Mesendoderm (in vitro differentiated cells): ENCODE measurements at regions not wholly inside any gene's neighbourhood (a gene's known extent, or its start where the extent isn't known, plus 50 kb on each side); places are given as distances from the start of the nearest gene placed in this dataset.

Experiments
- DNase-seq: peaks from one replicate; pipeline ENCODE4 v3.0.0; 2013
- H2AK5ac ChIP-seq: 2 replicates; pipeline ENCODE4 v1.6.1; 2013; ENCODE audit warnings: low read length, inconsistent platforms
- H2BK120ac ChIP-seq: 2 replicates; pipeline ENCODE4 v1.6.1; 2013; ENCODE audit warnings: low read depth, mild to moderate bottlenecking, low read length, moderate library complexity, mixed read lengths
- H2BK15ac ChIP-seq: replicated peaks from 2 replicates; pipeline ENCODE4 v1.6.1; 2013; ENCODE audit warnings: low read depth, mild to moderate bottlenecking, moderate library complexity
- H2BK5ac ChIP-seq: 2 replicates; pipeline ENCODE4 v1.6.1; 2013; ENCODE audit warnings: low read length, inconsistent platforms
- H3K18ac ChIP-seq: 2 replicates; pipeline ENCODE4 v1.6.1; 2013; ENCODE audit warnings: mild to moderate bottlenecking, low read length, mixed read lengths
- H3K23ac ChIP-seq: one replicate; pipeline ENCODE4 v1.6.1; 2013; ENCODE audit warnings: low read length
- H3K27ac ChIP-seq: 2 replicates; pipeline ENCODE4 v1.5.1; 2013; ENCODE audit warnings: low read depth, mild to moderate bottlenecking, inconsistent platforms, low read length, moderate library complexity
- H3K27me3 ChIP-seq: 2 replicates; pipeline ENCODE4 v1.6.1; 2013; ENCODE audit warnings: low read length, control low read depth, mild to moderate bottlenecking, inconsistent platforms; ENCODE audit not compliant: insufficient read depth, poor library complexity
- H3K36me3 ChIP-seq: 2 replicates; pipeline ENCODE4 v1.6.1; 2013; ENCODE audit warnings: low read length, inconsistent platforms; ENCODE audit not compliant: control insufficient read depth, insufficient read depth
- H3K4ac ChIP-seq: one replicate; pipeline ENCODE4 v1.6.1; 2013; ENCODE audit warnings: low read depth, mild to moderate bottlenecking, low read length, moderate library complexity
- H3K4me1 ChIP-seq: 2 replicates; pipeline ENCODE4 v1.6.1; 2013; ENCODE audit warnings: low read depth, low read length, inconsistent platforms; ENCODE audit not compliant: control insufficient read depth
- H3K4me2 ChIP-seq: 2 replicates; pipeline ENCODE4 v1.6.1; 2013; ENCODE audit warnings: low read length
- H3K4me3 ChIP-seq: 2 replicates; pipeline ENCODE4 v1.5.1; 2013; ENCODE audit warnings: mild to moderate bottlenecking, low read length
- H3K56ac ChIP-seq: one replicate; pipeline ENCODE4 v1.6.1; 2013; ENCODE audit warnings: low read length
- H3K79me1 ChIP-seq: 2 replicates; pipeline ENCODE4 v1.6.1; 2013; ENCODE audit warnings: low read length, inconsistent platforms
- H3K79me2 ChIP-seq: 2 replicates; pipeline ENCODE4 v1.6.1; 2013; ENCODE audit warnings: mild to moderate bottlenecking, low read length; ENCODE audit not compliant: control insufficient read depth, insufficient read depth
- H3K9ac ChIP-seq: 2 replicates; pipeline ENCODE4 v1.6.1; 2013; ENCODE audit warnings: low read length, inconsistent platforms
- H4K5ac ChIP-seq: one replicate; pipeline ENCODE4 v1.6.1; 2013; ENCODE audit warnings: low read length
- H4K8ac ChIP-seq: one replicate; pipeline ENCODE4 v1.6.1; 2013; ENCODE audit warnings: low read depth, mild to moderate bottlenecking, control low read depth, low read length, moderate library complexity
- WGBS: extraction: QIAGEN DNeasy Blood & Tissue Kit; methylation state at CpG from one replicate; pipeline ENCODE4 v1.1.7; 2013; ENCODE audit warnings: low lambda C conversion rate, missing lambda C conversion rate; ENCODE audit not compliant: insufficient coverage; ENCODE audit errors: extremely low coverage; 5-methylcytosine and 5-hydroxymethylcytosine counted together

DNA sequence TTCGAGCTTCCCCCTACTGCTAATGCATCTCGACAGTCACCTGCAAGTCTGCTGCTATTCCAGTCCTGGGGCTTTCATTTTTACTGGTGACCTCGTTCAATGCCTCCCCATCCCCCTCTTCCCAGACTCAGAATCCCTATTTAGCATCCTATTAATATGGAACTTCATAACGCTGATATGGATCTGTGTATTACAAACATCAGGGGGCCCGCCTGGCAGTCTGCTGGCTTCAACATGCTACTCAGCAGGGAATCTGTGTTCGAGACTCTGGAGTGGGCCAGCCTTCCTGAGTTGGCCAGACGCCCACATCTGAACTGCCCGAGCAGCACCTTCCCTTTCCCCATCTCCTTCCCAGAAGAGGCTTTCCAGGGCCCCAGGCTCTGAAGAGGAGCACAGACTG, 173.9 kb upstream of the PPARGC1A start:
- Histone ChIP-seq H3K27ac (no peak overlapping the region), H3K36me3 (no peaks in the 10 kb centered on the region), H3K56ac (no peak overlapping the region), H3K4me3 (no peak overlapping the region), H3K9ac (no peak overlapping the region), H3K18ac (no peak overlapping the region), H3K23ac (no peak overlapping the region), H4K8ac (no peak overlapping the region), H3K4ac (no peak overlapping the region), H2AK5ac (no peak overlapping the region), H3K79me1 (no peaks in the 10 kb centered on the region), H2BK5ac (no peak overlapping the region), H3K4me2 (no peak overlapping the region), H3K27me3 (no peaks in the 10 kb centered on the region), H4K5ac (no peak overlapping the region), H2BK15ac (no peak overlapping the region), H2BK120ac (no peak overlapping the region), H3K4me1 (no peaks in the 10 kb centered on the region), H3K79me2 (no peaks in the 10 kb centered on the region)
- no CpG with 5 or more reads among the region's 8 CpGs for WGBS
- no peak for DNase-seq

GRCh38 chr4:24060932-24061331, 171.1 kb upstream of the PPARGC1A start:
- no peaks in the 10 kb centered on the region for H3K27me3 ChIP-seq
- H2AK5ac ChIP-seq, result no peak overlapping the region
- H2BK120ac ChIP-seq, result no peak overlapping the region
- no peak overlapping the region for H4K8ac ChIP-seq
- no peak overlapping the region for H3K4ac ChIP-seq
- no peak overlapping the region for H2BK5ac ChIP-seq
- H3K23ac ChIP-seq, result no peak overlapping the region
- H3K36me3 ChIP-seq, result no peaks in the 10 kb centered on the region
- H3K4me3 ChIP-seq, result no peak overlapping the region
- no CpG with 5 or more reads among the region's 3 CpGs for WGBS
- H3K4me2 ChIP-seq, result no peak overlapping the region
- H3K4me1 ChIP-seq, result no peaks in the 10 kb centered on the region
- H2BK15ac ChIP-seq, result no peak overlapping the region
- no peak overlapping the region for H3K9ac ChIP-seq
- H3K27ac ChIP-seq, result no peak overlapping the region
- no peaks in the 10 kb centered on the region for H3K79me1 ChIP-seq
- no peak for DNase-seq
- H3K18ac ChIP-seq, result no peak overlapping the region
- H3K56ac ChIP-seq, result no peak overlapping the region
- no peaks in the 10 kb centered on the region for H3K79me2 ChIP-seq
- H4K5ac ChIP-seq, result no peak overlapping the region

DNA sequence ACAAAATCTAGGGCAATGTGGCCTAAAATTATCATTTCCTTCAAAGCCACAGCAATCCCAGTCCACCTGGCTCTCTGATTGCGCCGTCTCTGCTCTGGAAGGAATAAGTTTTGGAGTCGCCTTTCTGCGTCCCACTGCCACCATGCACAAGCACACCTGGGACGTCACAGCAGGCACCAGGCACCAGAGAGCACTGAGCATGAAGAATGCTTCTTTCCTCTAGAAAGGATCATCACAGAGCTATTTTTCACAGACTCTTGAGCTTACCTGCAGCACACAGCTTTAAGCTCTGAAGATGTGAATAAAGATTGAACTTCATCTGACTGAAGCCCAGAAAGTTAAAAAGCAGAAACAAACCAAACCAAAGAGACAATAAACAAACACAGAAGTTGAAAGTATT, 170.0 kb upstream of the PPARGC1A start:
- H2AK5ac ChIP-seq, result no peak overlapping the region
- no peaks in the 10 kb centered on the region for H3K79me2 ChIP-seq
- no peaks in the 10 kb centered on the region for H3K27me3 ChIP-seq
- H3K9ac ChIP-seq, result no peak overlapping the region
- H2BK120ac ChIP-seq, result no peak overlapping the region
- H3K4me2 ChIP-seq, result no peak overlapping the region
- H4K5ac ChIP-seq, result no peak overlapping the region
- no peak overlapping the region for H2BK15ac ChIP-seq
- no peak for DNase-seq
- H3K36me3 ChIP-seq, result no peaks in the 10 kb centered on the region
- H3K27ac ChIP-seq, result no peak overlapping the region
- no peak overlapping the region for H3K56ac ChIP-seq
- no peaks in the 10 kb centered on the region for H3K79me1 ChIP-seq
- no peak overlapping the region for H3K23ac ChIP-seq
- WGBS, result no CpG with 5 or more reads among the region's 5 CpGs
- H4K8ac ChIP-seq, result no peak overlapping the region
- no peak overlapping the region for H3K4me3 ChIP-seq
- H3K18ac ChIP-seq, result no peak overlapping the region
- H3K4me1 ChIP-seq, result no peaks in the 10 kb centered on the region
- H2BK5ac ChIP-seq, result no peak overlapping the region
- no peak overlapping the region for H3K4ac ChIP-seq

GRCh38 chr4:24057915-24058559, 168.2 kb upstream of the PPARGC1A start:
- no peaks in the 10 kb centered on the region for H3K79me1 ChIP-seq
- no peaks in the 10 kb centered on the region for H3K36me3 ChIP-seq
- H3K4me3 ChIP-seq, result no peak overlapping the region
- H2BK5ac ChIP-seq, result no peak overlapping the region
- no peaks in the 10 kb centered on the region for H3K27me3 ChIP-seq
- H4K5ac ChIP-seq, result no peak overlapping the region
- H3K79me2 ChIP-seq, result no peaks in the 10 kb centered on the region
- no peak overlapping the region for H3K56ac ChIP-seq
- no peak overlapping the region for H2AK5ac ChIP-seq
- H2BK120ac ChIP-seq, result no peak overlapping the region
- H3K4me2 ChIP-seq, result no peak overlapping the region
- H3K18ac ChIP-seq, result no peak overlapping the region
- H3K27ac ChIP-seq, result no peak overlapping the region
- no CpG with 5 or more reads among the region's 10 CpGs for WGBS
- H3K4me1 ChIP-seq, result no peaks in the 10 kb centered on the region
- no peak overlapping the region for H3K23ac ChIP-seq
- no peak overlapping the region for H3K4ac ChIP-seq
- H2BK15ac ChIP-seq, result no peak overlapping the region
- no peak for DNase-seq
- H3K9ac ChIP-seq, result no peak overlapping the region
- no peak overlapping the region for H4K8ac ChIP-seq

DNA sequence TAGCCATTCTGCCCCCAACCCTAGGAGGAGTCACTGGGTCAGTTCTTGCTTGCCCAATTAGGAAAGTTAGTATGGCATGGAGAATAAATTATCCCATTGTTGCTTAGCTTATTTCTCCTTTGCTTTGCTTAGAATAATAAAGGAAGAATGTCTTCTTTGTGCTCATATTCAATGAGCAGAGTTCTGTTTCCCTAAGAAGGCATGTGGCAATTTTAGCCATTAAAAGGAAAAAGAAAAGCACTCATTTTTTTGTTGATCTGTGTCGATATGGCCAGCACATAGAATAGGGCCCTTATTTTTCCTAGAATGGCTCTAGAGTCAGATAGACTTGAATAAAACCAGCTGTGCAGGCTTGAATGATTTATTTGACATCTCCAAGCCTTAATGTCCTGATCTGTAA, 166.4 kb upstream of the PPARGC1A start:
- Histone ChIP-seq H3K79me2 (no peaks in the 10 kb centered on the region), H3K4me3 (no peak overlapping the region), H3K36me3 (no peaks in the 10 kb centered on the region), H3K23ac (no peak overlapping the region), H3K18ac (no peak overlapping the region), H3K56ac (no peak overlapping the region), H3K4me2 (no peak overlapping the region), H2BK120ac (no peak overlapping the region), H3K27me3 (no peaks in the 10 kb centered on the region), H3K4ac (no peak overlapping the region), H3K9ac (no peak overlapping the region), H3K27ac (no peak overlapping the region), H4K8ac (no peak overlapping the region), H2AK5ac (no peak overlapping the region), H2BK15ac (no peak overlapping the region), H3K79me1 (no peaks in the 10 kb centered on the region), H4K5ac (no peak overlapping the region), H3K4me1 (no peaks in the 10 kb centered on the region), H2BK5ac (no peak overlapping the region)
- DNase-seq, result no peak
- no CpG with 5 or more reads among the region's 1 CpG for WGBS

DNA sequence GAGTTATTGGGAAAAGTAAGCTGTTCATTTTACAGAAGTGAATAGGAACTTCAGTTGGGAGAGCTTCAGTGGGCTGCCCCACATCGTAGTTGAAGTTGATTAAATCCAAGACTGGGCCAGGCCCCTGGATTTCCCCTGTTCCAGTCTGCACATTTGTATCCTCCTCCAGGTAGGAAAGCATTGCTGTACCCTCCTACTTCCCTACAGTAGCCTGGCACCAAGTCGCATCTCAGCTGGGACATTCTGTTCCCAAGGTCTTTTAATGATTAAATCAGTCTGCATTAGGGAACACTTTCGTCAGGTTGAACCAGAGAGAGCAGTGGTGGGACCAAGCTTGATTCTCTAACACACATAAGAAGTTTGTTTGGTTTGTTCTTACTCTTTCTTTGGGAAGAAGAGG, 165.8 kb upstream of the PPARGC1A start:
- Histone ChIP-seq H3K18ac (no peak overlapping the region), H2BK15ac (no peak overlapping the region), H3K56ac (no peak overlapping the region), H2BK5ac (no peak overlapping the region), H3K27me3 (no peaks in the 10 kb centered on the region), H3K4me3 (no peak overlapping the region), H3K9ac (no peak overlapping the region), H3K36me3 (no peaks in the 10 kb centered on the region), H3K4me2 (no peak overlapping the region), H3K27ac (no peak overlapping the region), H3K79me2 (no peaks in the 10 kb centered on the region), H4K8ac (no peak overlapping the region), H3K4me1 (no peaks in the 10 kb centered on the region), H3K4ac (no peak overlapping the region), H2BK120ac (no peak overlapping the region), H3K79me1 (no peaks in the 10 kb centered on the region), H3K23ac (no peak overlapping the region), H4K5ac (no peak overlapping the region), H2AK5ac (no peak overlapping the region)
- WGBS, result no CpG with 5 or more reads among the region's 3 CpGs
- no peak for DNase-seq
